ENCODE measurements at regions not wholly inside any gene's neighbourhood (a gene's known extent, or its start where the extent isn't known, plus 50 kb on each side); places are given as distances from the start of the nearest gene placed in this dataset.

DNA sequence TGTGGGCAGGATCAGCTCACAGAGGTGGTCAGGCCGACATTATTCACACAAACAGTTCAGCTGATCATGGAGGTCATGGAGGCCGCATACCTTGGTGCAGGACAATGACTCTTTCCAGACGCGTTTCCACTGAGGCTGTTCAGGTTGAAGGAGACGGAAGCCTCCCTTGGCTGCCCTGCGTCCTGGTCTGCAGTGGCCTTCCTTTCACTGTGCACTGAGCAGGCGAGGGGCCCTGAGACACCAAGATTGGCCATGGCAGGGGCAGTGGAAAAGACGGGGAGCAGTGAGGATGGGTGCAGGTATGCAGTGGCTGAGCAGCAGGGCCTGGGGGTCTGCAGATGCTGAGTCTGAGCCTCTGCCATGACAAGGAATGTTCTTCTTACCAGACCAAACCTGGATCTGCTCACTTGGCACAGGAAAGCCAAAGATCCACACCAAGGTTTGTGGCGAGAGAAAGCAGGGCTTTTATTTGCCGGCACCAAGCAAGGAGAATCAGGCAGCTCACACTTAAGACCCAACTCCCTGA lies 263.3 kb downstream of the GLRX3 start:
- Histone ChIP-seq H3K27ac (no peak overlapping the region), H3K36me3 (no peaks in the 10 kb centered on the region), H3K4me3 (no peak overlapping the region), H3K27me3 (replicated peaks in 1 of 7) (peaks cover 0 to 6% (median 0%) of the 10 kb centered on the region in 7 donors), H3K4me1 (no peaks in the 10 kb centered on the region), H3K9me3 (peaks cover 5 to 43% (median 31%) of the 10 kb centered on the region in 8 donors)
- peak; percentile 58 for DNase-seq
- intact Hi-C loops (cut with DNase I; ENCODE audit: low total_unique reads): no loop called here
- TF ChIP-seq POLR2AphosphoS5 (IDR thresholded peaks at IDR 0.05) (no peak), POLR2A (IDR thresholded peaks at IDR 0.05) (no peak)
- TF ChIP-seq, protein P1, sequence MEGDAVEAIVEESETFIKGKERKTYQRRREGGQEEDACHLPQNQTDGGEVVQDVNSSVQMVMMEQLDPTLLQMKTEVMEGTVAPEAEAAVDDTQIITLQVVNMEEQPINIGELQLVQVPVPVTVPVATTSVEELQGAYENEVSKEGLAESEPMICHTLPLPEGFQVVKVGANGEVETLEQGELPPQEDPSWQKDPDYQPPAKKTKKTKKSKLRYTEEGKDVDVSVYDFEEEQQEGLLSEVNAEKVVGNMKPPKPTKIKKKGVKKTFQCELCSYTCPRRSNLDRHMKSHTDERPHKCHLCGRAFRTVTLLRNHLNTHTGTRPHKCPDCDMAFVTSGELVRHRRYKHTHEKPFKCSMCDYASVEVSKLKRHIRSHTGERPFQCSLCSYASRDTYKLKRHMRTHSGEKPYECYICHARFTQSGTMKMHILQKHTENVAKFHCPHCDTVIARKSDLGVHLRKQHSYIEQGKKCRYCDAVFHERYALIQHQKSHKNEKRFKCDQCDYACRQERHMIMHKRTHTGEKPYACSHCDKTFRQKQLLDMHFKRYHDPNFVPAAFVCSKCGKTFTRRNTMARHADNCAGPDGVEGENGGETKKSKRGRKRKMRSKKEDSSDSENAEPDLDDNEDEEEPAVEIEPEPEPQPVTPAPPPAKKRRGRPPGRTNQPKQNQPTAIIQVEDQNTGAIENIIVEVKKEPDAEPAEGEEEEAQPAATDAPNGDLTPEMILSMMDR (IDR thresholded peaks at IDR 0.05 in 8 of 11, conservative IDR thresholded peaks at IDR 0.05 in 3 of 11): no peak
- WGBS, 5 donors: 42 to 79% (median 76%) methylated on average over 7 to 10 of the region's 10 CpGs

DNA sequence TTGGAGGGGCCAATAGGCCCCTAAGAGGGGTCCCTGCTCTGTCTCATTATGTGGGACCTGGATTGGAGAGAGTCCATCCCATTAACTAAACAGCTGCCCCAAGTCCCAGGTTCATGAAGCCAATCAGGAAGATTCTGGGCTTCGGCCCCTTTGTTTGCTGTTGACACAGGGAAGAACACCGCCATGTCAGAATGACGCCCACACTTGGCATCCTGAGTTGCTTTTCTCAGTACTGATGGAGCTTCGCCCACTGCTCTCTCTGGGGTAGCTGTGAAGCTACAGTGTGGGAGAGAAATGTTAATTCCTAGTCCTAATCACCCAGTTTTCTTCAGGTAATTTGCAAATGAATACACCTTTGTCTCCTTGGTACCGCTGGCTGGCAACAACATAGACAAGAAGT lies 264.7 kb downstream of the GLRX3 start:
- no peaks in the 10 kb centered on the region for H3K4me1 ChIP-seq
- no peak for TF ChIP-seq POLR2AphosphoS5 (IDR thresholded peaks at IDR 0.05)
- no peak for TF ChIP-seq POLR2A (IDR thresholded peaks at IDR 0.05)
- TF ChIP-seq, protein P1 (IDR thresholded peaks at IDR 0.05 in 8 of 11, conservative IDR thresholded peaks at IDR 0.05 in 3 of 11): no peak
- H3K27me3 ChIP-seq (replicated peaks in 1 of 7): peaks cover 0 to 6% (median 0%) of the 10 kb centered on the region in 7 donors
- H3K9me3 ChIP-seq: peaks cover 4 to 29% (median 17%) of the 10 kb centered on the region in 8 donors
- no peak overlapping the region for H3K4me3 ChIP-seq
- H3K27ac ChIP-seq: no peak overlapping the region
- DNase-seq: no peak
- 72 to 83% (median 81%) methylated on average over 4 to 5 of the region's 5 CpGs for WGBS, 5 donors
- H3K36me3 ChIP-seq: no peaks in the 10 kb centered on the region
- intact Hi-C loops (cut with DNase I; ENCODE audit: low total_unique reads): no loop called here

DNA sequence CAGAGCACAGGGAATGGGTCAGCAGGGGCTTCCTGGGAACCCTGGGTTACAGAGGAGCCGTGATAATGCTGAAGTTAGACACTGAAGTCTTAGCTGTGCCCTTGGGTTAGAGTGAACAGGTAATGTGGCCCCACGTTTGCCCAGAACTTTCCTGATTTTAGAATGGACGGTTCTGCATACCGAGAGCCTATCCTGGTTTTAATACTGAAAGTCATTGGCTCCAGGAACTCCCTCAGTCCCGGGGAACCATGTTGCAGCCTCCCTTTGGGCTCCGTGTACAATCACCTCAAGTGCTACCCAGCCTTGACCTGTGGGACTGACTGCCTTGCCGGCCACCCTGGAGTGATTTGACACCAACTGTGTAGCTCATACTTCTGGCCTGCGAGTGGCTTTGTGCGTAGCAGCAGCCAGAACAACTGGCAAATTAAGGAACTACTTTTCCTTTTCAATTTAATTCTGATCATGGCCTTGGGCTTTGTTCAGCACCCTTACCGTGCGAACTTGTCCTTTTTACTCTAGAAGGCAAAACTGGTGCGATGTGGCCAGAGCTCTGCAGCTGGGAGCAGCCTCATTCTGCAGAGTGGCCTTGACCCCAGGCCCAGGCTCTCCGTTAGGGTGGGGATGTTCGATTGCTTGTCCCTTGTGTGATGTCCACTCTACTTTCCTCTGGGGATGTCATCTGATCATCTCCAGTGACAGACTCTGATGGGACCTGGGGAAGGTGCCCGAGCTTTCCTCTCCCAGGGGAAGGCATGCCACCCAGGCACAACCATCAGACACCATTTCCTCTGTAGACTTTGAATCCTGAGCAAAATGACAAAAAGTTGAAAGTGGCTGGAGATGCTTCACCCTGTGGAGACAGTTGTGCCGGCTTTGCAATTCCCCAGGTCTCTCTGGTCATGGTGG lies 265.9 kb downstream of the GLRX3 start:
- DNase-seq: no peak

More for the DNA sequence above, 265.9 kb downstream of the GLRX3 start:
- H3K27me3 ChIP-seq (replicated peaks in 1 of 7): peaks cover 0 to 6% (median 0%) of the 10 kb centered on the region in 7 donors
- 80 to 87% (median 82%) methylated on average over 14 to 16 of the region's 16 CpGs for WGBS, 5 donors
- no peaks in the 10 kb centered on the region for H3K4me1 ChIP-seq
- no peak overlapping the region for H3K4me3 ChIP-seq
- H3K36me3 ChIP-seq: no peaks in the 10 kb centered on the region
- H3K9me3 ChIP-seq: peaks cover 0 to 17% (median 5%) of the 10 kb centered on the region in 8 donors
- TF ChIP-seq POLR2AphosphoS5 (IDR thresholded peaks at IDR 0.05) (no peak), POLR2A (IDR thresholded peaks at IDR 0.05) (no peak)
- TF ChIP-seq, protein P1 (IDR thresholded peaks at IDR 0.05 in 8 of 11, conservative IDR thresholded peaks at IDR 0.05 in 3 of 11): no peak
- H3K27ac ChIP-seq: no peak overlapping the region
- intact Hi-C loops (cut with DNase I; ENCODE audit: low total_unique reads): no loop called here
